GM19193 (cell line): ENCODE measurements at regions not wholly inside any gene's neighbourhood (a gene's known extent, or its start where the extent isn't known, plus 50 kb on each side); places are given as distances from the start of the nearest gene placed in this dataset.

Experiments used
- POLR2A ChIP-seq: IDR thresholded peaks from 4 replicates; pipeline ENCODE4 v1.6.1; 2011; ENCODE audit not compliant: insufficient read depth, insufficient read length; ENCODE audit errors: extremely low read depth

GRCh38 chr1:219534991-219535390 lies 77.9 kb downstream of the ZC3H11B start:
- no peak for TF ChIP-seq POLR2A

GRCh38 chr1:219533280-219533679 lies 79.6 kb downstream of the ZC3H11B start:
- no peak for TF ChIP-seq POLR2A

GRCh38 chr1:219529116-219529515 lies 83.8 kb downstream of the ZC3H11B start:
- TF ChIP-seq POLR2A: no peak

GRCh38 chr1:219528633-219529032 lies 84.3 kb downstream of the ZC3H11B start:
- no peak for TF ChIP-seq POLR2A

GRCh38 chr1:219527994-219528393 lies 84.9 kb downstream of the ZC3H11B start:
- no peak for TF ChIP-seq POLR2A

GRCh38 chr1:219526074-219526473 lies 86.8 kb downstream of the ZC3H11B start:
- no peak for TF ChIP-seq POLR2A

- no peak for TF ChIP-seq POLR2A
These were observed 89.5 kb downstream of the ZC3H11B start for GRCh38 chr1:219523411-219523810.

- TF ChIP-seq POLR2A: no peak
These were observed 91.6 kb downstream of the ZC3H11B start for GRCh38 chr1:219521325-219521724.

- TF ChIP-seq POLR2A: no peak
These were observed 92.7 kb downstream of the ZC3H11B start for GRCh38 chr1:219520241-219520640.

GRCh38 chr1:219518907-219519248 lies 94.0 kb downstream of the ZC3H11B start:
- TF ChIP-seq POLR2A: no peak

- TF ChIP-seq POLR2A: no peak
These were observed 94.6 kb downstream of the ZC3H11B start for GRCh38 chr1:219518168-219518906.

- no peak for TF ChIP-seq POLR2A
These were observed 95.9 kb downstream of the ZC3H11B start for GRCh38 chr1:219517031-219517430.

- no peak for TF ChIP-seq POLR2A
These were observed 98.2 kb downstream of the ZC3H11B start for GRCh38 chr1:219514728-219515127.

GRCh38 chr1:219507437-219507836 lies 105.5 kb downstream of the ZC3H11B start:
- TF ChIP-seq POLR2A: no peak

- TF ChIP-seq POLR2A: no peak
These were observed 106.0 kb downstream of the ZC3H11B start for GRCh38 chr1:219506936-219507335.

GRCh38 chr1:219506473-219506899 lies 106.4 kb downstream of the ZC3H11B start:
- no peak for TF ChIP-seq POLR2A

- no peak for TF ChIP-seq POLR2A
These were observed 107.0 kb downstream of the ZC3H11B start for GRCh38 chr1:219505886-219506285.
